OCI-LY1 (cell line): ENCODE measurements at regions not wholly inside any gene's neighbourhood (a gene's known extent, or its start where the extent isn't known, plus 50 kb on each side); places are given as distances from the start of the nearest gene placed in this dataset.

Experiments used
- H2AFZ ChIP-seq: fragments of 200-600 bp; sonication (generic), shearing (Covaris generic); 2 replicates; pipeline ENCODE4 v1.6.0; 2014; ENCODE audit warnings: antibody characterized with exemption, mild to moderate bottlenecking, low read length
- H3F3A ChIP-seq: fragments of 200-600 bp; sonication (generic), shearing (Covaris generic); 2 replicates; pipeline ENCODE4 v1.6.0; 2014; ENCODE audit warnings: mild to moderate bottlenecking, antibody characterized with exemption, low read length, moderate library complexity; ENCODE audit not compliant: insufficient read depth
- H3K27ac ChIP-seq: fragments of 200-600 bp; sonication (generic); 2 replicates; pipeline ENCODE4 v1.5.1; 2014; ENCODE audit warnings: low read length, mixed run types, mild to moderate bottlenecking, low read depth; ENCODE audit not compliant: poor library complexity, severe bottlenecking
- H3K27me3 ChIP-seq: fragments of 200-600 bp; sonication (generic); 2 replicates; pipeline ENCODE4 v1.6.0; 2014; ENCODE audit warnings: antibody characterized with exemption, mild to moderate bottlenecking, low read length, moderate library complexity; ENCODE audit not compliant: insufficient read depth
- H3K36me3 ChIP-seq: fragments of 200-600 bp; sonication (generic); 2 replicates; pipeline ENCODE4 v1.6.1; 2014; ENCODE audit warnings: mild to moderate bottlenecking, antibody characterized with exemption, low read length, moderate library complexity, mixed read lengths; ENCODE audit not compliant: insufficient read depth
- H3K4me1 ChIP-seq: fragments of 200-600 bp; sonication (generic); 2 replicates; pipeline ENCODE4 v1.5.1; 2014; ENCODE audit warnings: mild to moderate bottlenecking, low read length, moderate library complexity; ENCODE audit not compliant: insufficient read depth, severe bottlenecking
- H3K4me2 ChIP-seq: fragments of 200-600 bp; sonication (generic), shearing (Covaris generic); 2 replicates; pipeline ENCODE4 v1.6.1; 2014; ENCODE audit warnings: low read length
- H3K4me3 ChIP-seq: fragments of 200-600 bp; sonication (generic); 2 replicates; pipeline ENCODE4 v1.5.1; 2014; ENCODE audit warnings: low read length, low read depth, mild to moderate bottlenecking, mixed read lengths; ENCODE audit not compliant: poor library complexity, severe bottlenecking
- H3K79me2 ChIP-seq: fragments of 200-600 bp; shearing (Covaris generic); 2 replicates; pipeline ENCODE4 v1.6.1; 2016; ENCODE audit warnings: mixed run types, low read length, mixed read lengths; ENCODE audit not compliant: insufficient read depth
- H3K9ac ChIP-seq: fragments of 200-600 bp; sonication (generic), shearing (Covaris generic); 2 replicates; pipeline ENCODE4 v1.6.1; 2014; ENCODE audit warnings: mild to moderate bottlenecking, low read length, mixed read lengths
- H3K9me2 ChIP-seq: fragments of 200-600 bp; sonication (generic), shearing (Covaris generic); 2 replicates; pipeline ENCODE4 v1.6.1; 2014; ENCODE audit warnings: low read depth, mild to moderate bottlenecking, low read length, mixed read lengths
- H3K9me3 ChIP-seq: fragments of 200-600 bp; shearing (Covaris generic); 2 replicates; pipeline ENCODE4 v1.6.1; 2014; ENCODE audit warnings: low read length, mixed read lengths
- H4K20me1 ChIP-seq: fragments of 200-600 bp; sonication (generic), shearing (Covaris generic); 2 replicates; pipeline ENCODE4 v1.6.0; 2016; ENCODE audit warnings: mild to moderate bottlenecking, low read length; ENCODE audit not compliant: insufficient read depth
- CTCF ChIP-seq: fragments of 200-600 bp; sonication (generic), shearing (Covaris generic); IDR thresholded peaks from 2 replicates; pipeline ENCODE4 v1.5.1; 2017; ENCODE audit warnings: mild to moderate bottlenecking, antibody characterized with exemption, low read length, moderate library complexity, mixed read lengths
- EZH2 ChIP-seq: fragments of 200-600 bp; sonication (generic), shearing (Covaris generic); IDR thresholded peaks from 2 replicates; pipeline ENCODE4 v1.8.0; 2017; ENCODE audit warnings: borderline replicate concordance, mixed run types, mild to moderate bottlenecking, antibody characterized with exemption, low read length, moderate library complexity, mixed read lengths

- Histone ChIP-seq H3K9me3 (no peaks in the 10 kb centered on the region), H2AFZ (no peak overlapping the region), H3F3A (no peaks in the 10 kb centered on the region), H3K4me1 (no peaks in the 10 kb centered on the region), H4K20me1 (no peaks in the 10 kb centered on the region), H3K79me2 (no peaks in the 10 kb centered on the region), H3K36me3 (no peaks in the 10 kb centered on the region), H3K27ac (no peak overlapping the region), H3K4me2 (no peak overlapping the region), H3K27me3 (no peaks in the 10 kb centered on the region), H3K9me2 (no peaks in the 10 kb centered on the region), H3K4me3 (no peak overlapping the region), H3K9ac (no peak overlapping the region)
- TF ChIP-seq CTCF, result no peak
Measured at GRCh38 chr1:95686217-95686616, 452.2 kb downstream of the RWDD3 start.

GRCh38 chr1:95699149-95699953 is 465.3 kb downstream of the RWDD3 start:
- TF ChIP-seq EZH2, result no peak
- no peak for TF ChIP-seq CTCF
- H3K27me3 ChIP-seq, result no peaks in the 10 kb centered on the region
- no peaks in the 10 kb centered on the region for H3F3A ChIP-seq
- H2AFZ ChIP-seq, result no peak overlapping the region
- H3K9ac ChIP-seq, result no peak overlapping the region
- H3K4me2 ChIP-seq, result no peak overlapping the region
- H3K4me1 ChIP-seq, result no peaks in the 10 kb centered on the region
- H3K9me3 ChIP-seq, result peaks cover 3% of the 10 kb centered on the region; the same call in 1 of the 2 replicates
- no peak overlapping the region for H3K4me3 ChIP-seq
- no peaks in the 10 kb centered on the region for H3K79me2 ChIP-seq
- H3K27ac ChIP-seq, result no peak overlapping the region
- no peaks in the 10 kb centered on the region for H3K9me2 ChIP-seq
- H3K36me3 ChIP-seq, result no peaks in the 10 kb centered on the region
- no peaks in the 10 kb centered on the region for H4K20me1 ChIP-seq

GRCh38 chr1:95701450-95702173 is 467.6 kb downstream of the RWDD3 start:
- Histone ChIP-seq H3K9me3 (peaks cover 3% of the 10 kb centered on the region; the same call in 1 of the 2 replicates), H3K27me3 (no peaks in the 10 kb centered on the region), H3K4me3 (no peak overlapping the region), H3K4me1 (no peaks in the 10 kb centered on the region), H3F3A (no peaks in the 10 kb centered on the region), H3K9ac (no peak overlapping the region), H2AFZ (no peak overlapping the region), H3K4me2 (no peak overlapping the region), H3K9me2 (no peaks in the 10 kb centered on the region), H3K27ac (no peak overlapping the region), H3K79me2 (no peaks in the 10 kb centered on the region), H3K36me3 (no peaks in the 10 kb centered on the region), H4K20me1 (no peaks in the 10 kb centered on the region)
- TF ChIP-seq EZH2, result no peak
- TF ChIP-seq CTCF, result no peak
